GM13976 (cell line): ENCODE measurements at regions not wholly inside any gene's neighbourhood (a gene's known extent, or its start where the extent isn't known, plus 50 kb on each side); places are given as distances from the start of the nearest gene placed in this dataset.

ENCODE experiments used
- DNase-seq: peaks from one replicate; pipeline ENCODE4 v3.0.0; 2012; ENCODE audit warnings: low spot score
- CTCF ChIP-seq: IDR thresholded peaks from 2 replicates; pipeline ENCODE4 v1.5.1; 2012; ENCODE audit warnings: borderline replicate concordance, mild to moderate bottlenecking; ENCODE audit not compliant: insufficient read depth; ENCODE audit errors: extremely low read depth, missing control alignments, control extremely low read depth
- in situ Hi-C: fragments of 300-500 bp; cut with MboI; formaldehyde crosslinking; loops from one replicate; pipeline ENCODE4 v1.12.0; 2022; ENCODE audit warnings: low sequenced_read_pairs, mixed read lengths, inconsistent platforms; ENCODE audit not compliant: unreplicated experiment

DNA sequence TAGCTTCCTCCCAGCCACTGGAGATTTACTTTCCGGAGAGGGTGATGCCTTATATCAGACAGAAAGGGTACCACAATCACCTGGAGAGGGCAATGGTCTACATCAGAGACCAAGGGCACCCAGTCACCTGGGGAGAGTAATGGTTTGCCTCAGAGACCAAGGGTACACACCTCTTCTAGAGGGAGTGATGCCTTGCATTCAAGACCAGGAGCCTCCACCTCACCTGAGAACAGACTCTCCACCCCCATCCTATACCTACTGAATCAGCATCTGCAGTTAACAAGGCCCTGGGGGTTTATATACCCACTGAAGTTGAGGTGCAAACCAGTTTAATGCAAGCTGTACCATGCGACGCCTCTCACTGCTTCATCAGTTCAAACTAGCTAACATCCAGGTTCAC, 270.2 kb upstream of the IGFBP3 start:
- no peak for DNase-seq
- in situ Hi-C loops = no loop called here
- no peak for TF ChIP-seq CTCF

DNA sequence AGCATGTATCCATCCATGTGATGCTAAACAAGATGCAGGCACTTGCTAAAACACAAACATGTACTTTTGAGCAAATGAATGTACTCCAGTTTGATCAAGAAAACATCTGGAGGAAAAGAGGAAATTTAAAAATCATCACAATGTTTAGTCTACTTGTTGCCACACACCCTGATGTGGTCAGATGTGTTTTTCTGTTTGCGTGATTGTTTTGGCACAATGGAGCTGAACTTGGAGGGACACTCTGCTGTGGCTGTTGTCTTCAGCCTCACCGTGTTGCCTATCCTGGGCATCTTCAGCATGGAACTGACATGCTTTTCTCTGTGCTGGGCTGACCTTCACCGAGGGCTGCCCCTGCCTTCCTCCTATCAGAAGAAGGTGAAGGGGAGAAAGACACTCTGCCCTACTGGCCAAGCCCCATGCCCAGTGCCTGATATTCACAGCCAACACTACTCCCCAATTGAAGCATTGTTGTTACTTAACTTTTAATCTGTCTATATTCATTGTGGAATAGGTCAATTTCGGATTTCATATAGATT, 268.3 kb upstream of the IGFBP3 start:
- DNase-seq = no peak
- in situ Hi-C loops = no loop called here
- no peak for TF ChIP-seq CTCF

DNA sequence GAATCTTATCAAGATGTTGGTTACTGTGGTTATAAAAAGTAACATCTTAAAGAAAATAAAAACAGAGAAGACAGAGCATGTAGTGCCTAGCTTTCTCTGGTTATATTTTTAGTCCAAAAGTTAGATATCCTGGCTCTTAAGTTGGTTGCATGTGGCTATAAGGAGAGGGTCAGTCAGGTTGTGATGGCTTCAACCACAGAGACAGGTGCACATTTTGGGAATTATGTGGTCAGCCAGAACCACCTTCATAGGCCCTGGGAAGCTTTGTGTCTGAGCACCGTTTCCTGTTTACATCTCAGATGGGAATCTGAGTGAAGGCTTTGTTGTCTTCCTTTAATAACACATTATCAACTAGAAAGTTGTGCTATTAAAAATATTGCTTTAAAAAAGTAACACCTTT, 265.1 kb upstream of the IGFBP3 start:
- in situ Hi-C loops = no loop called here
- no peak for DNase-seq
- TF ChIP-seq CTCF = no peak

GRCh38 chr7:46179061-46179610, 258.1 kb upstream of the IGFBP3 start:
- DNase-seq = no peak
- TF ChIP-seq CTCF = no peak
- in situ Hi-C loops = no loop called here

DNA sequence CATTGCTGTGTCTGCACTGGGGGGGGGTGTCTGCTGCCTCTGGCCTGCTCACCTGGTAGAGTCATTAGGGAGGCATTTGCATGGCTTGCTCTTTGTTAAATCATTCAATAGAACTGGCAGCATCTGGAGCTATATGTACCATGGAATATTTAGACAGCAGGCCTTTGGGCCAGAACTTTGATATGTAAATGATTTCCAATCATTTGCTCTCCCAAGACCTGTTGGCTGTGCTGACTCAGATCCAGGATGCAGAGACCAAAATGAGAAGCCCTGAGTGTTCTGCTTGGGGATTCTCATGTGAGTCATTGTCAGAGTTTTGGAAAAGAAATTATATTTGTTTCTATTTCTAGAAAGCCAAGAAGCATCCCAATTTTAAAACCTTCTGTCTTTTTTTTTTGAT, 257.6 kb upstream of the IGFBP3 start:
- in situ Hi-C loops = no loop called here
- no peak for TF ChIP-seq CTCF

DNA sequence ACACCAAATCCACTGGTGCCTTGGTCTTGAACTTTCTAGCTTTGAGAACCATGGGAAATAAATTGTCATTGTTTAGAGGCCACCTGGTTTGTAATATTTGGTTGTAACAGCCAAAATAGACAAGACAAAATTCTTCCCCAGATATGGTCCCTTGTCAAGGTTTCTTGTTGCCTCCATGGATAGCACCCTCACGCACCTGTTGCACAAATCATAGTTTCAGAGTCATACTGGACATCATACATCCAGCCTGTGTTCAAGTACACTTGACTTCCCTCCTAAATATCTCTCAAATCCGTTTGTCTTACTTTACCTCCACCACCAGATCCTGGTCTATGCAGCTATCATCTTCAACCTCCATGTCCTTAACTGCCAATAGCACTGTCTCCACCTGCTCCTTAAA, 256.7 kb upstream of the IGFBP3 start:
- TF ChIP-seq CTCF = no peak
- in situ Hi-C loops = no loop called here
- no peak for DNase-seq

More for the DNA sequence above, 257.6 kb upstream of the IGFBP3 start:
- no peak for DNase-seq

- no peak for DNase-seq
- no peak for TF ChIP-seq CTCF
- in situ Hi-C loops = no loop called here
Measured at GRCh38 chr7:46175221-46175620, 254.1 kb upstream of the IGFBP3 start.
